ENCODE measurements at regions not wholly inside any gene's neighbourhood (a gene's known extent, or its start where the extent isn't known, plus 50 kb on each side); places are given as distances from the start of the nearest gene placed in this dataset.

- TF ChIP-seq CTCF (IDR thresholded peaks at IDR 0.05; ENCODE audit: extremely low read depth in 1 of 2, insufficient read depth in 1 of 2, low read depth in 1 of 2, low read length in 2 of 2) (no peak), EZH2 (IDR thresholded peaks at IDR 0.05; ENCODE audit: borderline replicate concordance, low read depth, low read length, severe bottlenecking) (no peak), POLR2AphosphoS5 (IDR thresholded peaks at IDR 0.05; ENCODE audit: insufficient read depth, low read depth, low read length) (no peak), JUN (IDR thresholded peaks at IDR 0.05; ENCODE audit: borderline replicate concordance, insufficient read depth, insufficient read length, low read depth) (no peak), POLR2A (IDR thresholded peaks at IDR 0.05; ENCODE audit: low read depth, low read length) (no peak), MYC (IDR thresholded peaks at IDR 0.05; ENCODE audit: low read depth, low read length) (no peak), MAX (IDR thresholded peaks at IDR 0.05; ENCODE audit: insufficient read depth, insufficient read length) (no peak)
Measured at GRCh38 chr14:46306267-46306666, 345.3 kb downstream of the RPL10L start.
